ENCODE measurements at regions not wholly inside any gene's neighbourhood (a gene's known extent, or its start where the extent isn't known, plus 50 kb on each side); places are given as distances from the start of the nearest gene placed in this dataset.

- TF ChIP-seq CTCF (IDR thresholded peaks at IDR 0.05): no peak
- TF ChIP-seq POLR2A (IDR thresholded peaks at IDR 0.05): no peak
Measured at GRCh38 chr12:107386569-107386968, 293.2 kb upstream of the CRY1 start.

Measured in testis (tissue), 2 donors.